Liver (tissue), 8 donors: ENCODE measurements at regions not wholly inside any gene's neighbourhood (a gene's known extent, or its start where the extent isn't known, plus 50 kb on each side); places are given as distances from the start of the nearest gene placed in this dataset.

Experiments used
- DNase-seq: peaks from one replicate; pipeline ENCODE4 v3.0.0-alpha.2; 2017; ENCODE audit warnings: low spot score
- H3K27ac ChIP-seq, 2 donors: one replicate each; pipeline ENCODE4 v1.7.0; 2013; ENCODE audit warnings: inconsistent platforms in 2 of 2, low read length in 2 of 2, control low read depth in 1 of 2, low read depth in 1 of 2, mild to moderate bottlenecking in 1 of 2
- H3K27me3 ChIP-seq, 4 donors: one replicate each; pipeline versions ENCODE4 v1.6.1 to v1.7.0; 2013; ENCODE audit warnings: low read length in 3 of 4, inconsistent platforms in 1 of 4, mild to moderate bottlenecking in 1 of 4, moderate library complexity in 1 of 4; ENCODE audit not compliant: control insufficient read depth in 4 of 4, insufficient read depth in 4 of 4
- H3K36me3 ChIP-seq, 4 donors: one replicate each; pipeline versions ENCODE4 v1.6.1 to v1.7.0; 2013; ENCODE audit warnings: low read length in 3 of 4, mild to moderate bottlenecking in 3 of 4, low read depth in 1 of 4, moderate library complexity in 1 of 4; ENCODE audit not compliant: control insufficient read depth in 4 of 4, insufficient read depth in 3 of 4
- H3K4me1 ChIP-seq, 4 donors: one replicate each; pipeline versions ENCODE4 v1.6.1 to v1.7.0; 2013; ENCODE audit warnings: low read length in 3 of 4, mild to moderate bottlenecking in 3 of 4, moderate library complexity in 1 of 4; ENCODE audit not compliant: control insufficient read depth in 4 of 4, insufficient read depth in 4 of 4
- H3K4me3 ChIP-seq, 3 donors: one replicate each; pipeline versions ENCODE4 v1.6.1 to v1.7.0; 2013; ENCODE audit warnings: low read length in 3 of 3, control low read depth in 1 of 3, low read depth in 1 of 3, mild to moderate bottlenecking in 1 of 3
- H3K9ac ChIP-seq, 2 donors: one replicate each; pipeline ENCODE4 v1.7.0; 2013; ENCODE audit warnings: low read length in 2 of 2, mild to moderate bottlenecking in 2 of 2, moderate library complexity in 2 of 2, control low read depth in 1 of 2, low read depth in 1 of 2
- H3K9me3 ChIP-seq, 4 donors: one replicate each; pipeline versions ENCODE4 v1.6.1 to v1.7.0; 2013; ENCODE audit warnings: low read length in 3 of 4; ENCODE audit not compliant: control insufficient read depth in 4 of 4
- ATF3 ChIP-seq: IDR thresholded peaks from 2 replicates; pipeline ENCODE4 v1.6.1; 2016; ENCODE audit warnings: antibody characterized with exemption
- CTCF ChIP-seq: fragments of 150-350 bp; IDR thresholded peaks from 2 replicates; pipeline ENCODE4 v1.5.1; 2017; ENCODE audit warnings: improper control_type of control experiment, low read depth, low read length; ENCODE audit not compliant: missing input control
- EGR1 ChIP-seq, 2 donors: IDR thresholded peaks; 2 replicates each; pipeline ENCODE4 v1.6.1; 2016 to 2018; ENCODE audit warnings: antibody characterized with exemption in 2 of 2, low read depth in 2 of 2
- FOXA1 ChIP-seq: IDR thresholded peaks from 2 replicates; pipeline ENCODE4 v1.6.1; 2016; ENCODE audit warnings: antibody characterized with exemption
- FOXA2 ChIP-seq: IDR thresholded peaks from 2 replicates; pipeline ENCODE4 v1.6.1; 2016; ENCODE audit warnings: antibody characterized with exemption
- GABPA ChIP-seq, 2 donors: IDR thresholded peaks in 1 of 2; conservative IDR thresholded peaks in 1 of 2; 2 replicates each; pipeline ENCODE4 v1.6.1; 2016; ENCODE audit warnings: antibody characterized with exemption in 2 of 2, mild to moderate bottlenecking in 1 of 2, moderate library complexity in 1 of 2
- HNF4A ChIP-seq, 2 donors: conservative IDR thresholded peaks; 2 replicates each; pipeline ENCODE4 v1.6.1; 2016; ENCODE audit warnings: antibody characterized with exemption in 2 of 2, mild to moderate bottlenecking in 2 of 2
- HNF4G ChIP-seq: IDR thresholded peaks from 2 replicates; pipeline ENCODE4 v1.6.1; 2016; ENCODE audit warnings: antibody characterized with exemption
- JUND ChIP-seq, 2 donors: IDR thresholded peaks; 2 replicates each; pipeline ENCODE4 v1.6.1; 2016; ENCODE audit warnings: antibody characterized with exemption in 2 of 2
- MAX ChIP-seq: IDR thresholded peaks from 2 replicates; pipeline ENCODE4 v1.6.1; 2016; ENCODE audit warnings: antibody characterized with exemption
- NR2F2 ChIP-seq: IDR thresholded peaks from 2 replicates; pipeline ENCODE4 v1.6.1; 2016; ENCODE audit warnings: antibody characterized with exemption
- RAD21 ChIP-seq, 2 donors: IDR thresholded peaks; 2 replicates each; pipeline ENCODE4 v1.6.1; 2016; ENCODE audit warnings: antibody characterized with exemption in 2 of 2, mild to moderate bottlenecking in 2 of 2
- REST ChIP-seq: IDR thresholded peaks from 2 replicates; pipeline ENCODE4 v1.6.1; 2016; ENCODE audit warnings: antibody characterized with exemption, mild to moderate bottlenecking
- RXRA ChIP-seq, 2 donors: IDR thresholded peaks; 2 replicates each; pipeline ENCODE4 v1.6.1; 2017 to 2018; ENCODE audit warnings: antibody characterized with exemption in 2 of 2, mild to moderate bottlenecking in 1 of 2
- SP1 ChIP-seq: IDR thresholded peaks from 2 replicates; pipeline ENCODE4 v1.6.1; 2018; ENCODE audit warnings: antibody characterized with exemption, mild to moderate bottlenecking
- TAF1 ChIP-seq: conservative IDR thresholded peaks from 2 replicates; pipeline ENCODE4 v1.6.1; 2016; ENCODE audit warnings: antibody characterized with exemption, mild to moderate bottlenecking
- YY1 ChIP-seq: IDR thresholded peaks from 2 replicates; pipeline ENCODE4 v1.6.1; 2016; ENCODE audit warnings: antibody characterized with exemption, mild to moderate bottlenecking
- ZBTB33 ChIP-seq: IDR thresholded peaks from 2 replicates; pipeline ENCODE4 v1.6.1; 2016; ENCODE audit warnings: antibody characterized with exemption
- WGBS: extraction: QIAGEN DNeasy Blood & Tissue Kit; methylation state at CpG from one replicate; pipeline ENCODE4 v1.1.7; 2013; 5-methylcytosine and 5-hydroxymethylcytosine counted together
- donor health status: healthy.
- donor health status: healthy.
- donor health status: healthy.
- donor health status: healthy.
- donor health status: healthy.

GRCh38 chr5:2388571-2388970 is 362.9 kb downstream of the IRX2 start:
- TF ChIP-seq HNF4A (conservative IDR thresholded peaks at IDR 0.05) (no peak), ATF3 (no peak), JUND (IDR thresholded peaks at IDR 0.05) (no peak), NR2F2 (no peak), MAX (no peak)
- H3K36me3 ChIP-seq, result no peaks in the 10 kb centered on the region
- 80% methylated on average over 2 of the region's 2 CpGs for WGBS

GRCh38 chr5:2387634-2388325 is 363.7 kb downstream of the IRX2 start:
- H3K9ac ChIP-seq, result no peak overlapping the region
- peaks cover 0 to 7% (median 0%) of the 10 kb centered on the region in 4 donors for H3K27me3 ChIP-seq
- no peaks in the 10 kb centered on the region for H3K4me1 ChIP-seq
- TF ChIP-seq HNF4G (no peak), RXRA (IDR thresholded peaks at IDR 0.05) (no peak), ATF3 (no peak), NR2F2 (no peak), ZBTB33 (no peak), JUND (IDR thresholded peaks at IDR 0.05) (no peak), MAX (no peak), CTCF (no peak), RAD21 (IDR thresholded peaks at IDR 0.05) (no peak), SP1 (no peak), REST (no peak), GABPA (IDR thresholded peaks at IDR 0.05 in 1 of 2, conservative IDR thresholded peaks at IDR 0.05 in 1 of 2) (no peak), FOXA2 (no peak), TAF1 (no peak), EGR1 (IDR thresholded peaks at IDR 0.05; ENCODE audit: low read depth in 2 of 2) (no peak), YY1 (no peak), HNF4A (conservative IDR thresholded peaks at IDR 0.05) (no peak), FOXA1 (no peak)
- no peaks in the 10 kb centered on the region for H3K9me3 ChIP-seq
- H3K4me3 ChIP-seq, result no peak overlapping the region
- no peak for DNase-seq
- WGBS, result 73% methylated on average over 29 of the region's 29 CpGs
- H3K27ac ChIP-seq, result no peak overlapping the region
- no peaks in the 10 kb centered on the region for H3K36me3 ChIP-seq

More at GRCh38 chr5:2388571-2388970, 362.9 kb downstream of the IRX2 start:
- no peak for DNase-seq
- Histone ChIP-seq H3K4me3 (no peak overlapping the region), H3K9me3 (no peaks in the 10 kb centered on the region), H3K27me3 (peaks cover 0 to 9% (median 0%) of the 10 kb centered on the region in 4 donors), H3K27ac (no peak overlapping the region), H3K4me1 (no peaks in the 10 kb centered on the region), H3K9ac (no peak overlapping the region)
